GM21423 (cell line): ENCODE measurements at regions not wholly inside any gene's neighbourhood (a gene's known extent, or its start where the extent isn't known, plus 50 kb on each side); places are given as distances from the start of the nearest gene placed in this dataset.
"Not testable (repeated sequence)": the region's sequence is repeated elsewhere in the genome, so short reads cannot be mapped to it uniquely, and the experiment has no call there.

Experiments
- ATAC-seq: cut with Tn5 transposase; IDR thresholded peaks from one replicate; pipeline ENCODE4 v1.9.1; 2021; ENCODE audit warnings: mild to moderate bottlenecking, moderate library complexity; ENCODE audit not compliant: unreplicated experiment

DNA sequence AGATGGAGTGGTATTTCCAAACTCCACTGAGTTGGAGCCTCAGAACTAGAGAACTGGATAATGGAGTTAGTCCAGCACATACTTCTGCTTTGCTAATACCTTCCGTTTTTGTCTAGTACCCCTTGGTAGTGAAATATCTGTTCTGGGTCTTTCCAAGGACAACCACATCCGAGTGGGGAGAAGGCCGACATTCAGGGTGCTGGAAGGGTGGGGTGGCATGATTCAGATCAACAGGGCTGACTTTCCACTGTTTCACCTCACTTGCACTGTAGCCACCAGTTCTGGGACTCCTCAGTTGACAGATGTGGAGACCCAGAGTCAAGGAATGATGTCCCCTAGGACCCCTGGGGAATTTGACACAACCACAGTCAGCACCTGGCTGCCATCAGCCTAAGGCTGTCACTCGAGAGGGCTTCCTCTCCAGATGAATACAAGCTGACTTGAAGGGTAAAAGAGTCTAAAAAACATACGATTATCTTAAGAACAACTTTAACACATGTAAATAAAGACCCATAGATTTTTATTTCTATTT lies 84.8 kb upstream of the HNF1B start:
- ATAC-seq = peak; percentile 35

DNA sequence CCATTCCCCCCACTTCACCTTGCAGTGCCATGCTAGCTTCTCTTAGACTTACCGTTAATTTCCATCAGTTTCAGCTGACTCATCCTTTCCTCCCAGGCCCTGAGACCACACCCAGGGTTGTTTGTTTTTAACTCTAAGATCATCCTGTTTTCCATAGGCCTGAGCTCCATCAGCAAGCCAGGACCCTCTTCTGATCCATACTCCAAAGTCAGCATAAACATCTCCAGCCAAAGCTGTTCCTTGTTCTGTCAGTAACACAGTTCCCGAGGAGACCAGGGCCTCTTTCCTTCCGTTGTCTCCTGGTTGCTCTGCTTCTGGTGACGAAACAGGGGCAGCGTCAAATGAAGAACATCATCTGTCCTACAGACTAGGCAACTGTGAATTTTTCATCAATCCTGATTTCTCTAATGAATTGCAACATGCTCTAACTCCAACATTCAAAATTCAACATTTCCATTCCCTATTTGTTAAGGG lies 83.8 kb upstream of the HNF1B start:
- no peak for ATAC-seq

GRCh38 chr17:37827905-37828650 lies 83.2 kb upstream of the HNF1B start:
- no peak for ATAC-seq

GRCh38 chr17:37826497-37827430 lies 81.9 kb upstream of the HNF1B start:
- ATAC-seq = no peak

- ATAC-seq = no peak
Observed at GRCh38 chr17:37825851-37826250, 81.0 kb upstream of the HNF1B start.

- peak; percentile 48 for ATAC-seq
Observed at GRCh38 chr17:37824534-37825485, 80.0 kb upstream of the HNF1B start.

DNA sequence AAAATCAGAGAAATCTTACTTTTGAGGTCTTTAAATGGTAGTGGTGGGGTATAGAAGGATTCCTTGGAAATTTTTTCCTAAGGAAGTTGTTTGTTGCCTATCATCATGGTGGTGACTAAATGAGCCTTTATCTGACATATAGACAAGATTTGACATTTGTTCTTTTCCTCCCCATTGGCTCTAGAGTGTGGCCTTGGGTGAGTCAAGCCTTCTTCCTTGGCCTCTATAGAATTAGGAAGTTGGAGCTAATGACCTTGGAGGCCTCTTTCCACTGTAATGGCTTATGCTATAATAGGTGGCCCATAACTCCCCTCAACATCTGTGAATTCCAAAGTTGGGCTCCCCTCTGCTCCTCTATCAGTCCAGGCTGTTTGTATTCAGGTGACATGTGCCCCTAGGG lies 79.1 kb upstream of the HNF1B start:
- no peak for ATAC-seq

GRCh38 chr17:37820995-37821713 lies 76.3 kb upstream of the HNF1B start:
- no peak for ATAC-seq

DNA sequence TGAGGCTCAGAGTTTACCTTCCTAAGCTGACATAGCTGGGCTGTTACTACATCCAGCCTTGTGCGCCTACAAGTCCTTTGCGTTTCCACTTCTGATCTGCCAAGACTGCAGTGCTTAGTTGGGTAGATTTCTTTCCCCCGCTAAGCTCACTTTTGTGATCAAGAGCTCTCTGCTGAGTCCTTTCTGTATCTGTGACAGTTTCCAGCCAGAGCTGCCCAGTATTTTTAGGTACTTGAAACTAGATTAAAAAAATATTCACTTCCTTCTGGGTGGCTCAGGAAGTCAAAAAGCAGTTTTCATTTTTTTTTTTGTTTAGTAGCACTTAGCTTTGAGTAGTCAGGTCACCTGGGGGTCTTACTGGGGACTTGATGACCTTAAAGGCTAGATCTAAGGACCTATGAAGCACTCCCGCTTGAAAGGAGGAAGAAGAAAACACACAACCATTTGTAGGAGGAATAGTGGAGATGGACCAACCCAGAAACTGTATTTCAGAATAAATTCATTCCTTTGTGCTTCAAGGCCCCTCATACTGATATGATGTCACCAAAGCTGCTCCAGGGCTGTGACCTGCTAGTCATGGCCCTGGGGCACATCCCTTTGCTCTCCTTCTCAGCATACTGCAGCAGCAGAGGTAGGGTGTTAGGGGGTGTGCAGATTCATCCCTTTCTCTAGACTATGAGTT lies 75.6 kb upstream of the HNF1B start:
- ATAC-seq = peak; percentile 38

DNA sequence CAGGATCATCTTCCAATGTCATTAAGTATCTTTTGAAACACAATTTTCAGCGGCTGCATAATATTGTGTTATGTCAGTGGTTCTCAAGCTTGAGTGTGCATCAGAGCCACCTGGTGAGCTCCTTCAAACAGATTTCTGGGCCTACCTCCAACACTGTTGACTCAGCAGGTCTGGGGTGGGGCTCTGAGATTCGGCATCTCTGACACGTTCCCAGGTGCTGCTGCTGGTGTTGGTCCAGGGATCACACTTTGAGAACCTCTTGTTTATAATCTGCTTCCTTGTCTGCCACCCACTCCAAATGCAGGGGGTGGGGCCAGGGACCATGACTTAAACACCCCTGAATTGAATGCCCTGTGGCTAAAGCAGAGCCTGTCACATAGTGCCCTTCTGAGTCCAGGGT lies 73.8 kb upstream of the HNF1B start:
- ATAC-seq = no peak

DNA sequence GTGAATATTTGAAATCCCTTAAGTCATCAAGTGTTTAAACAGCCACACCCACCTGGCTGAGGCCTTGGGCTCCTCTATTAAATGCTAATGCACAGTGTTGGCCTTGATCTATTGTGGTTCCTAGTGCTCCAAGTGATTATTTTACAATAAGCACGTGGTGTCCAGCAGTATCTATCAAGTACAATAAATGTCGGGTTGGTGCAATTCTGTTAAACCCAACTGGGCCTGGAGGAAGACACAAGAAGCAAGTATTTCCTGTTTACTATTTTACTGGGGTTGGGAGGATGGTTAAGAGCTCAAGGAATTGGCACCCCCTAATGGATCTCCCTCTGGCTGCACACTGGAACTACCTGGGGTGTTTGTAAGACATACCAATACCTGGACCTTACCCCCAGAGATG lies 72.1 kb upstream of the HNF1B start:
- ATAC-seq = no peak

- no peak for ATAC-seq
Observed at GRCh38 chr17:37815536-37815935, 70.7 kb upstream of the HNF1B start.

DNA sequence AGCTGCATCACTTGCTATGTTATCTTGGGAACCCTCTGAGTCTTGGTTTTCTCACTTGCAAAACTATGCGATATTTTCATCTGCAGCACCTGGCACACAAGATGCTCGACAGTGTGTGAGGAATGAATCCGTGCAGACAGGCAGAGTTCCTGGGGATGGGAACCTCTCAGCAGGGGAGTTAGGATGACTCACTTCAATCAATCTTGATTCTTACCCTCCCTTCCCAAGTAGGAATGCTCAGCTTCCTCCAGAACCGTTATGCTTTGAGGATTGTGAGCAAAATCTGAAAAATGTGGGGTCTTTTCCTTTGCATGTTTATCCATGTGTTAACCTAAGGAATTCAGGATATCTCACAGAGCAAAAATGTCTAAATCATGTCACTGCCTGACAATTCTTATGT lies 68.9 kb upstream of the HNF1B start:
- no peak for ATAC-seq

DNA sequence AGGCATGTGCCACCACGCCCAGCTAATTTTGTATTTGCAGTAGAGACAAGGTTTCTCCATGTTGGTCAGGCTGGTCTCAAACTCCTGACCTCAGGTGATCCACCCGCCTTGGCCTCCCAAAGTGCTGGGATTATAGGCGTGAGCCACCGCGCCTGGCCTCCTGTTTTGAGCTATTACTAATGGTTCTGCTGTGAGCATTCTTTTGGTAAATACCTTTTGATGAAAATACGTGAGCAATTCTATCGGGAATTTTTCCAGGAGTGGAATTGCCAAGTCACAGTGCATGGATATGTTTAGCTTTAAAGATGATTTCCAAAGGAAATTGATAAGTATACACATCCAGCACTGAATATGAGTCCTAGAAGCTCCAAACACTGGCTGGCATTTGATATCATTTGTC lies 64.0 kb upstream of the HNF1B start:
- ATAC-seq = not testable (repeated sequence)

- no peak for ATAC-seq
Observed at GRCh38 chr17:37802712-37803416, 58.0 kb upstream of the HNF1B start.

DNA sequence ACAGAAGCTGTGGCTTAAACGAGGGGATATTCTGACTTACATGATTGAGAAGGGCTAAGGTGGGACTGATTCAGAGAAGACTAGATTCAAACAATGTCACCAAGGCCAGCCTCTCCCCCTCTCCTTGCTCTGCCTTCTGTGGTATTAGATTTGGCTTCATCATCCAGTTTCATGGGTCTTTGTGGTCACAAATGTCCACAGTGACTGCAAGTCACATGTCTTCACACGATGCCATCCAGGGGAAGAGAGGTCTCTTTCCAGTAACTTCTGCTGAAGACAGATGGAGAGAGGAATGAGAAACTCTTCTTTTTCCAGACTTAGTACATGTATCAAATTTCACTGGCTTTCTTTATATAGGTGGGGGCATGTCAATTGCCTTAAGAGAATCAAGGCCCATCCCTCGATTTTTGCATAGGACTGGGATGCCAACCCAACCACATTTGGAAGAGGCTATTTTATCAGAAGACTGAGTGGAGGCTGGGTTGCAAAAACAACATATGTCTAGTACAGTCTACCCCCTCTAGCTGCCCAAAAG lies 57.3 kb upstream of the HNF1B start:
- no peak for ATAC-seq

- ATAC-seq = no peak
Observed at GRCh38 chr17:37801171-37801570, 56.3 kb upstream of the HNF1B start.

GRCh38 chr17:37797206-37797605 lies 52.3 kb upstream of the HNF1B start:
- no peak for ATAC-seq
